WERI-Rb-1 (cell line): ENCODE measurements at regions not wholly inside any gene's neighbourhood (a gene's known extent, or its start where the extent isn't known, plus 50 kb on each side); places are given as distances from the start of the nearest gene placed in this dataset.

Source experiments
- DNase-seq: peaks from one replicate; pipeline ENCODE4 v3.0.0-alpha.2; 2020
- H3K27ac ChIP-seq: fragments of 250-450 bp; sonication (Bioruptor Pico); 2 replicates; pipeline ENCODE4 v1.5.1; 2020; ENCODE audit warnings: mild to moderate bottlenecking, moderate library complexity
- H3K27me3 ChIP-seq: fragments of 250-450 bp; sonication (Bioruptor Pico); 2 replicates; pipeline ENCODE4 v1.5.1; 2021; ENCODE audit warnings: mild to moderate bottlenecking, low read depth, moderate library complexity; ENCODE audit not compliant: insufficient read depth, severe bottlenecking
- H3K36me3 ChIP-seq: fragments of 250-450 bp; sonication (Bioruptor Pico); 2 replicates; pipeline ENCODE4 v1.5.1; 2020; ENCODE audit warnings: mild to moderate bottlenecking, moderate library complexity
- H3K4me3 ChIP-seq: 2 replicates; pipeline ENCODE4 v1.5.1; 2011; ENCODE audit warnings: low read depth, mild to moderate bottlenecking, control low read depth, low read length
- H3K9me3 ChIP-seq: fragments of 250-450 bp; sonication (Bioruptor Pico); 2 replicates; pipeline ENCODE4 v1.5.1; 2021; ENCODE audit warnings: mild to moderate bottlenecking, moderate library complexity; ENCODE audit not compliant: severe bottlenecking
- TF ChIP-seq, protein P1 (sequence below): IDR thresholded peaks from 2 replicates; pipeline ENCODE4 v1.5.1; 2011; ENCODE audit warnings: low read depth, mild to moderate bottlenecking, control low read depth, inconsistent platforms, low read length

DNA sequence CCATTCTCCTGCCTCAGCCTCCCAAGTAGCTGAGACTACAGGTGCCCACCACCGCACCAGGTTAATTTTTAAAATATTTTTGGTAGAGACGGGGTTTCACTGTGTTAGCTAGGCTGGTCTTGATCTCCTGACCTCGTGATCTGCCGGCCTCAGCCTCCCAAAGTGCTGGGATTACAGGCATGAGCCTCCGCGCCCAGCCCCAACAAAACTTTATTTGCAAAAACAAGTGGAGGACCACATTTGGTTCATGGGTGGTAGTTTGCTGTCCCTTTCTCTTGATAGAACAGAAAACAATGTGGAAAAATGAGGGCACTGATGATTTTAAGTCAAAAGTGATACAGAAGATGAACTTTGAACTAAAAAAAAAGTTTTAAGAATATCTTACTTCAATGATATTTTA is 121.8 kb upstream of the SERPIND1 start:
- H3K27ac ChIP-seq, result no peak overlapping the region
- DNase-seq, result no peak

DNA sequence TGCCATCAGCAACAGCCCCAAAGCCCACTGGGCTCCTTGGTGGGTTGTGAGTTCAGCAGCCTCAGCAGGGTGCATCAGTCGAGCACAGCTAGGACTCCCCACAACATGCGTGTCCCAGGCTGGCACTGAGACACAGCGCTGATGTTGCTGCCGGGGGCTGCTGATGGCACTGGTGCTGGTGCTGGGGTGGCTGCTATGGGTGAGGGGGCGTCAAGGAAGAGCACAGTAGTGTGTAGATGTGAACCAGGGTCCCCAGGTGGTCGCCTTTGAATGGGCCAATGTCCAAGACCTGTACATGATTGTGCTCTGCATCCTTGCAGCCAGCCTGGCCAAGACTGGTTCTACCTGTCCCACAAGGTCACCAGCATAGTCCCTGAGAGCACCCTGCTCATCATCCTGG is 121.3 kb upstream of the SERPIND1 start:
- Histone ChIP-seq H3K27me3 (no peaks in the 10 kb centered on the region), H3K36me3 (no peaks in the 10 kb centered on the region), H3K27ac (no peak overlapping the region), H3K9me3 (peaks cover 5% of the 10 kb centered on the region), H3K4me3 (no peak overlapping the region)
- DNase-seq, result no peak
- TF ChIP-seq, protein P1, sequence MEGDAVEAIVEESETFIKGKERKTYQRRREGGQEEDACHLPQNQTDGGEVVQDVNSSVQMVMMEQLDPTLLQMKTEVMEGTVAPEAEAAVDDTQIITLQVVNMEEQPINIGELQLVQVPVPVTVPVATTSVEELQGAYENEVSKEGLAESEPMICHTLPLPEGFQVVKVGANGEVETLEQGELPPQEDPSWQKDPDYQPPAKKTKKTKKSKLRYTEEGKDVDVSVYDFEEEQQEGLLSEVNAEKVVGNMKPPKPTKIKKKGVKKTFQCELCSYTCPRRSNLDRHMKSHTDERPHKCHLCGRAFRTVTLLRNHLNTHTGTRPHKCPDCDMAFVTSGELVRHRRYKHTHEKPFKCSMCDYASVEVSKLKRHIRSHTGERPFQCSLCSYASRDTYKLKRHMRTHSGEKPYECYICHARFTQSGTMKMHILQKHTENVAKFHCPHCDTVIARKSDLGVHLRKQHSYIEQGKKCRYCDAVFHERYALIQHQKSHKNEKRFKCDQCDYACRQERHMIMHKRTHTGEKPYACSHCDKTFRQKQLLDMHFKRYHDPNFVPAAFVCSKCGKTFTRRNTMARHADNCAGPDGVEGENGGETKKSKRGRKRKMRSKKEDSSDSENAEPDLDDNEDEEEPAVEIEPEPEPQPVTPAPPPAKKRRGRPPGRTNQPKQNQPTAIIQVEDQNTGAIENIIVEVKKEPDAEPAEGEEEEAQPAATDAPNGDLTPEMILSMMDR, result no peak

More for the DNA sequence above, 121.8 kb upstream of the SERPIND1 start:
- Histone ChIP-seq H3K4me3 (no peak overlapping the region), H3K9me3 (peaks cover 5% of the 10 kb centered on the region), H3K27me3 (no peaks in the 10 kb centered on the region), H3K36me3 (no peaks in the 10 kb centered on the region)
- TF ChIP-seq, protein P1, result no peak

DNA sequence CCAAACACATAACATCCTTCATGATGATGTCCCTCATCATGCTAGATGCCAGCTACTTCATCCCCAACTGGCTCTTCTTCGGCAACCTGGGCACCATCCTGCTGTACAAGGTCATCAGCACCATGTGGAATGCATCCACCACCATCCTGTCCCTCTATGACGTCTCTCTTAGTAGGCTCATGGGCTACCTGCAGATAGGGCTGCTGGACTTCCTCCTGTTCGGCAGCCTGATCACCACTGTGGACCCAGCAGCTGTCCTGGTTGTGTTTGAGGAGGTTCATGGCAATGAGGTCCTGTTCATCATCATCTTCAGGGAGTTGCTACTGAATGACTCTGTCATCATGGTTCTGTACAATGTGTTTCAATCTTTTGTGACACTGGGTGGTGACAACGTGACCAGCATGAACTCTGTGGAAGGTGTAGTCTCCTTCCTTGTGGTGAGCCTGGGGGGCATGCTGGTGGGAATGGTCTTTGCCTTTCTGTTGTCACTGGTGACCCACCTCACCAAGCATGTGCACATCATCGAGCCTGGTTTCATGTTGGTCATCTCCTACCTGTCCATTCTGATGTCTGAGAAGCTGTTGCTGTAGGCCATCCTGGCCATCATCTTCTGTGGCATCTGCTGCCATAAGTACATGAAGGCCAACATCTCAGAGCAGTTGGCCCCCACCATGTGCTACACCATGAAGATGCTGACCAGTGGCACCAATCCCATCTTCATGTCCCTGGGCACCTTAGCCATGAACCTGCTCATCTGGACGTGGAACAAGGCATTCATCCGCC is 120.7 kb upstream of the SERPIND1 start:
- Histone ChIP-seq H3K27me3 (no peaks in the 10 kb centered on the region), H3K27ac (no peak overlapping the region), H3K9me3 (no peaks in the 10 kb centered on the region), H3K4me3 (no peak overlapping the region), H3K36me3 (no peaks in the 10 kb centered on the region)
- TF ChIP-seq, protein P1, result no peak
- no peak for DNase-seq

DNA sequence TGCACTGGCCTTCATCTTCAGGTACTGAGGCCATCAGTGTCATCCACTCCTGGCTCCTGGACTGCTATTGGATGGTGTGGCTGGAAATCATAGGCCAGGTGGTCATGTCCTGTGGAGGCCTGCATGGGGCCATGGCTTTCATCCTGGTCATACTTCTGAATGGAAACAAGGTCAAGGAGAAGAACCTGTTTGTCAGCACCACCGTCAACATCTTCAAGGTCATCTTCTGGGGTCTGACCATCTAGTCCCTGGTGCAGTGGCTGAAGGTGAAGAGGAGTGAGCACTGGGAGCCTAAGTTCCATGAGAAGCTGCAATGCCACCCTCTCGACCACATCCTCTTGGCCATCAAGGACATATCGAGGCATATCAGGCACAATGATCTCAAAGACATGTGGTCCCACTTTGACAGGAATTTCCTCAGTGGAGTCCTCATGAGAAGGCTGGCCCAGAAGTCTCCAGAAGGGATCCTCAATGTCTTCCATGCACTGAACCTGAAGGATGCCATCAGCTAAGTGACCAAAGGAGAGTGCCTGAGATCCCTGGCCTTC is 120.0 kb upstream of the SERPIND1 start:
- Histone ChIP-seq H3K9me3 (no peaks in the 10 kb centered on the region), H3K27ac (no peak overlapping the region), H3K36me3 (no peaks in the 10 kb centered on the region), H3K27me3 (no peaks in the 10 kb centered on the region), H3K4me3 (no peak overlapping the region)
- TF ChIP-seq, protein P1, result no peak
- DNase-seq, result no peak

DNA sequence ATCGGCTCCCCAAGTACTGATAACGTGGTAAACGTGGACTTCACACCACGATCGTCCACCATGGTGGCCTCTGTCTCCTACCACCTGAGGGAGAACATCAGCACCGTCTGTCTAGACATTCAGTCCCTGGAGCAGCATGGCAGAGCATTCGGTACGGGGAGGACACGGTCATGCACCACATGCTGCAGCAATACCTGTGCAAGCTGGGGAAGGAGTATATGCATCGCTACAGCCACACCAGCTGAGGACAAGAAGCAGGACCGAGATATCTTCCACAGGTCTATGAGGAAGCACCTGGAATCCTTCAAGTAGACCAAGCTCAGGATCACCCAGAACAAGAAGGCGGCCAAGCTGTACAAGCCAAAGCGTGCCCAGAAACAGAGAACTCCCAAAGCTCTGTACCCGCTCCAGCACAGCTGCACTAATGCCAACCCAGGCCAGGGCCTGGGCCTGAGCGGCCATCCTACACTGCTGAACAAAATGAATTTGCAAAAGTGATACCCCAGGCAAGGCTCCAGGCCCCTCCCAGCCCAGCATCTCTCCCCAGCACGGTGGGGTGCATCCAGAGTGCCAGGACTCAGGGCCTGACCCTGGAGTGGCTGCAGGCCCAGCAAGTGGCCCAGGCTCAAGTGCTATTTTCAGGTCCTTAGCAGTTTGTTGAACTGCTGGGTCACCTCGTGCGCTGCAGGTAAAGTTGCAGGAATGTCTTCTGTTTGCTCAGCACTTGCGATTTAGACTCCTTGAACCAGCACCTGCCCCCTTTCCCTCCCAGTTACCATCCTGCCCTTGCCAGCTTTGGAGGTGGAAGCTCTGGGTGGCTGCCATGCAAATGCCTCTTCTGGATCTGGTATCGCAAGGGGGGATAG is 119.3 kb upstream of the SERPIND1 start:
- Histone ChIP-seq H3K27ac (no peak overlapping the region), H3K36me3 (no peaks in the 10 kb centered on the region), H3K27me3 (no peaks in the 10 kb centered on the region), H3K4me3 (no peak overlapping the region), H3K9me3 (no peaks in the 10 kb centered on the region)
- no peak for DNase-seq
- TF ChIP-seq, protein P1, result no peak
